Hepatocyte (in vitro differentiated cells): ENCODE measurements at regions not wholly inside any gene's neighbourhood (a gene's known extent, or its start where the extent isn't known, plus 50 kb on each side); places are given as distances from the start of the nearest gene placed in this dataset.

Source experiments
- EZH2 ChIP-seq: fragments of 200-600 bp; sonication (generic); IDR thresholded peaks from 2 replicates; pipeline ENCODE4 v1.6.1; 2016; ENCODE audit warnings: antibody characterized with exemption, mild to moderate bottlenecking, borderline replicate concordance
- EZH2phosphoT487 ChIP-seq: fragments of 200-600 bp; sonication (generic); IDR thresholded peaks from one replicate; pipeline ENCODE4 v1.6.1; 2018; ENCODE audit warnings: antibody characterized with exemption, mild to moderate bottlenecking, low read depth, moderate library complexity; ENCODE audit not compliant: unreplicated experiment, severe bottlenecking
- TF ChIP-seq, protein P1 (sequence below): fragments of 200-600 bp; sonication (generic); IDR thresholded peaks from 2 replicates; pipeline ENCODE4 v1.5.1; 2016; ENCODE audit warnings: antibody characterized with exemption, mild to moderate bottlenecking; ENCODE audit not compliant: poor library complexity

DNA sequence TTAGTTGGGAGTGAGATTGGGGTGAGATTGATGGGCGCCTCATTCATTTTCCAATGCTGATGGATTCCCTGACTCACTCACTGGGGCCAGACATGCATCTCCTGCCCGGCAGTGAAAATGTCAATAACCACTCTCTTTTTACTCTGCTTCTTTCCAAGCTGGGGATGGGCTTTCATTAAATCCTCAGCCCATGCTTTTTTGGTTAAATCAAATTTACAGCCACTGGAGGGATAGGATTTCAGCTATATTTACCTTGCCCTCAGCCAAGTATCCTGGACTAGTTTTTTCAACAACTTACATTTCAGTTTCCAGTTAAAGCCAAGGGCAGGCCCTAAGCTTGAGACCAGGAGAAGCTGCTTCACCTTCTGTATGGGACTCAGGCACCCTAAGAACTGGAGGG, 162.8 kb downstream of the TSN start:
- TF ChIP-seq, protein P1, sequence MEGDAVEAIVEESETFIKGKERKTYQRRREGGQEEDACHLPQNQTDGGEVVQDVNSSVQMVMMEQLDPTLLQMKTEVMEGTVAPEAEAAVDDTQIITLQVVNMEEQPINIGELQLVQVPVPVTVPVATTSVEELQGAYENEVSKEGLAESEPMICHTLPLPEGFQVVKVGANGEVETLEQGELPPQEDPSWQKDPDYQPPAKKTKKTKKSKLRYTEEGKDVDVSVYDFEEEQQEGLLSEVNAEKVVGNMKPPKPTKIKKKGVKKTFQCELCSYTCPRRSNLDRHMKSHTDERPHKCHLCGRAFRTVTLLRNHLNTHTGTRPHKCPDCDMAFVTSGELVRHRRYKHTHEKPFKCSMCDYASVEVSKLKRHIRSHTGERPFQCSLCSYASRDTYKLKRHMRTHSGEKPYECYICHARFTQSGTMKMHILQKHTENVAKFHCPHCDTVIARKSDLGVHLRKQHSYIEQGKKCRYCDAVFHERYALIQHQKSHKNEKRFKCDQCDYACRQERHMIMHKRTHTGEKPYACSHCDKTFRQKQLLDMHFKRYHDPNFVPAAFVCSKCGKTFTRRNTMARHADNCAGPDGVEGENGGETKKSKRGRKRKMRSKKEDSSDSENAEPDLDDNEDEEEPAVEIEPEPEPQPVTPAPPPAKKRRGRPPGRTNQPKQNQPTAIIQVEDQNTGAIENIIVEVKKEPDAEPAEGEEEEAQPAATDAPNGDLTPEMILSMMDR = no peak
- TF ChIP-seq EZH2 (no peak), EZH2phosphoT487 (no peak)
